Stimulated activated effector memory CD8-positive, alpha-beta T cell treated with anti-CD3 and anti-CD28 coated beads, Interleukin-12 subunit alpha, Interleukin-12 subunit beta, amount 100 ng/mL, for 72 hours (primary cell): ENCODE measurements at regions not wholly inside any gene's neighbourhood (a gene's known extent, or its start where the extent isn't known, plus 50 kb on each side); places are given as distances from the start of the nearest gene placed in this dataset.
"Not testable (repeated sequence)": the region's sequence is repeated elsewhere in the genome, so short reads cannot be mapped to it uniquely, and the experiment has no call there.

Experiments used
- ATAC-seq: fragments of 150-1000 bp; cut with Tn5 transposase; 2 replicates; pipeline ENCODE4 v1.10.0; 2021
- DNase-seq, 2 donors: peaks; one replicate each; pipeline ENCODE4 v3.0.0; 2021 to 2022; ENCODE audit warnings: low spot score in 2 of 2
- H3K27ac Mint-ChIP-seq: one replicate; pipeline ENCODE4 v1.8.0; 2022; ENCODE audit warnings: mild to moderate bottlenecking, mixed read lengths
- H3K36me3 Mint-ChIP-seq: one replicate; pipeline ENCODE4 v1.8.0; 2022; ENCODE audit warnings: mild to moderate bottlenecking, mixed read lengths
- H3K4me1 Mint-ChIP-seq: one replicate; pipeline ENCODE4 v1.8.0; 2022; ENCODE audit warnings: mixed read lengths
- H3K4me3 Mint-ChIP-seq: one replicate; pipeline ENCODE4 v1.8.0; 2022; ENCODE audit warnings: mild to moderate bottlenecking, mixed read lengths
- H3K9me3 Mint-ChIP-seq: one replicate; pipeline ENCODE4 v1.8.0; 2022; ENCODE audit warnings: mixed read lengths

DNA sequence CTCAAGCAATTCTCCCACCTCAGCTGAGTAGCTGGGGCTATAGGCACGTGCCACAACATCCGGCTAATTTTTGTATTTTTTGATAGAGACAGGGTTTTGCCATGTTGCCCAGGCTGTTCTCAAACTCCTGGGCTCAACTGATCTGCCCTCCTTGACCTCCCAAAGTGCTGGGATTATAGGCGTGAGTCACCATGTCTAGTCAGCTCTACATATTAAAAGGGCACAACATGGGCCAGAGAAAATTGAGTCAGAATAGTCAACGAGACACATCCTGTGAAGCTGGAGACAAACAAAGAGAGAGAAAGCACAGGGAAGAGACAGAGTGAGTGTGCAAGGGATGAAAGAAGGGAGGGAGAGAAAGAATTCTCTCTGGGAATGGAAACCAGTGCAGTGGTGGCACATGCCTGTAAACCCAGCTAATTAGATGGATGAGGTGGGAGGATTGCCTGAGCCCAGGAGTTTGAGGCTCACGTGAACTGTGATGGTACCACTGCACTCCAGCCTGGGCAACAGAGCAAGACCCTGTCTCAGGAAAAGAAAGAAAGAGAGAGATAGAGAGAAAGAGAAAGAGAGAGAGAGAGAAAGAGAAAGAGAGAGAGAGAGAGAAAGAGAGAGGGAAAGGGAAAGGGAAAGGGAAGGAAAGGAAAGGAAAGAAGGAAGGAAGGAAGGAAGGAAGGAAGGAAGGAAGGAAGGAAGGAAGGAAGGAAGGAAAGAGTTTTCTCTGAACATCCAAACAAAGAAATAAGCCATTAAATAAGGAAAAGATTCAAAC, 107.2 kb upstream of the SLC25A36 start:
- DNase-seq (no peak), ATAC-seq (no peak)
- Mint-ChIP-seq H3K4me1 (no peaks in the 10 kb centered on the region), H3K9me3 (no peaks in the 10 kb centered on the region), H3K4me3 (no peak overlapping the region), H3K36me3 (no peaks in the 10 kb centered on the region), H3K27ac (no peak overlapping the region)

- no peaks in the 10 kb centered on the region for H3K4me1 Mint-ChIP-seq
- H3K4me3 Mint-ChIP-seq, result no peak overlapping the region
- H3K9me3 Mint-ChIP-seq, result no peaks in the 10 kb centered on the region
- DNase-seq, result no peak
- ATAC-seq, result peak; percentile 27
- no peak overlapping the region for H3K27ac Mint-ChIP-seq
- no peaks in the 10 kb centered on the region for H3K36me3 Mint-ChIP-seq
Measured at GRCh38 chr3:140842984-140843649, 98.5 kb upstream of the SLC25A36 start.

DNA sequence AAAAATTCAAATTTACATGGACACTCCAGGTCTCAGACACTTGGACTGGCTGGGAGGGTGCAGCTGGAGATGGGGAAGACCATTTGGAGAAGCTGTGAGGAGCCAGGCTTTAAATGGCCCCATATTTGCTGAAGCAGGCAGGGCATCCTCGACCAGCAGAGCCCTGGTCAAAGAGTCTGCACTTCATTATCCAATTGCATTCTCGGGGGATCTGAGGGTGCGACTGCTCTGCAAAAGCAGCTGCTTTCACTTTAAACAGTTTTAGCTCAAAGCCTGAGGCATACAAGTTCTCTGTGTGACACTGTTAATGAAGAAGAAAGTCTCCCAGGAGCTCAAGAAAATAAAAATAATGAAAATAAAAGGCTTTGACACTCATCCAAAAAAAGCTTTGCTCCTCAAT, 98.0 kb upstream of the SLC25A36 start:
- Mint-ChIP-seq H3K27ac (no peak overlapping the region), H3K9me3 (no peaks in the 10 kb centered on the region), H3K4me1 (no peaks in the 10 kb centered on the region), H3K36me3 (no peaks in the 10 kb centered on the region), H3K4me3 (no peak overlapping the region)
- DNase-seq (no peak), ATAC-seq (no peak)

- no peaks in the 10 kb centered on the region for H3K4me1 Mint-ChIP-seq
- no peak overlapping the region for H3K4me3 Mint-ChIP-seq
- ATAC-seq, result no peak
- H3K9me3 Mint-ChIP-seq, result no peaks in the 10 kb centered on the region
- no peaks in the 10 kb centered on the region for H3K36me3 Mint-ChIP-seq
- DNase-seq, result no peak
- H3K27ac Mint-ChIP-seq, result no peak overlapping the region
Measured at GRCh38 chr3:140844072-140844471, 97.6 kb upstream of the SLC25A36 start.

DNA sequence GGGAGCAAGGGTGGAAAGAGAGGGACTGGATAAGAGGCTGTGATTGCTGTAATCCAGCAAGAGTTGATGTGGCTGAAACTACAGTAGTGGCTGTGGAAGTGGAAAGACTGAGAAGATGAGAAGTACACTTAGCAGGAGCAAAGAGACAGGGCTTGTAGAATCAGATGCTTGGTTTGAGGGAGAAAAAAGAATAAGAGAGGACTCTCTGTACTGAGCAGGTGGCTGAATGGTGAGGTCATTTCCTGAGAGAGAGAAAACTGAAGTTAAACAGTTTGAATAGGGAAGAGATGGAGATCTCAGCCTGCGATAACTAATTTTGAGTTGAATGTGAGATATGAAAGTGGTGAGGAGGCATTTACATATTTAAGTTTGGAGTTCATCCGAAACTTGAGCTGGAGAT, 95.8 kb upstream of the SLC25A36 start:
- H3K36me3 Mint-ChIP-seq, result no peaks in the 10 kb centered on the region
- ATAC-seq, result no peak
- H3K4me1 Mint-ChIP-seq, result no peaks in the 10 kb centered on the region
- H3K4me3 Mint-ChIP-seq, result no peak overlapping the region
- H3K9me3 Mint-ChIP-seq, result no peaks in the 10 kb centered on the region
- DNase-seq, result no peak
- no peak overlapping the region for H3K27ac Mint-ChIP-seq

GRCh38 chr3:140848666-140849065, 93.0 kb upstream of the SLC25A36 start:
- no peak overlapping the region for H3K4me3 Mint-ChIP-seq
- DNase-seq (no peak), ATAC-seq (no peak)
- H3K27ac Mint-ChIP-seq, result no peak overlapping the region
- no peaks in the 10 kb centered on the region for H3K36me3 Mint-ChIP-seq
- no peaks in the 10 kb centered on the region for H3K4me1 Mint-ChIP-seq
- no peaks in the 10 kb centered on the region for H3K9me3 Mint-ChIP-seq

DNA sequence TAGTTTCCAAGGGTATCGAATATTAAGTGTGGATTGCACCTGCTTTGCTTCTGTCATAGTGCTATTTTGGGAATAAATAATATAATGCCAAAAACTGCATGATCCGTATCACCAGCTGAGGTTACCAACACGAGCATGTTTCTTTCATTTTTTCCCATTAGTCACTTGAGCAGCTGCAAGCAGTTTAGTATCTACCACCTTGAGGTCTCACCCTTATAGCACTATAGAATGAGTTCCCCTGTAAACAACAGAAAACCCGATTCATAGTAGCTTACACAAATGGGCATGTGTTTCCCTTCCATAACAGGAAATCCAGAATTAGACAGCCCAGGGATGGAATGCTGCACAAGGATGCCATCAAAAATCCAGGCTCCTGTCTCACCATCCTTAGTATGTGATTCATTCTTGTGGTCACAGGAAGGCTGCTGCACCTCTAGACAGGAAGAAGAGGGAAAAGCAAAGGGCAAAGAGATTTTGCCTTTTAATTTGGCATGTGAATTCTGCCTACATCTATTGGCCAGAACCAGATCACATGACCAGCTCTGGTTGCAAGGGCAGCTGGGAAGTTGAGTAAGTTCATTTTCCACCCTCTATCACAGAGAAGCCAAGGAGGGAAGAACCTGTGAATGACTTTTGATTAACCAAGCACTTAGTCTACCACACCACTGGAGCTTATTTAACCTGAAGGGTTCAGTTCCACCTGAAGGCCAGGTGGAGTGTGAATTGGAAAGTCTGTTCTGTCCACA, 91.3 kb upstream of the SLC25A36 start:
- Mint-ChIP-seq H3K4me3 (no peak overlapping the region), H3K27ac (no peak overlapping the region), H3K9me3 (no peaks in the 10 kb centered on the region), H3K36me3 (no peaks in the 10 kb centered on the region), H3K4me1 (no peaks in the 10 kb centered on the region)
- no peak for DNase-seq
- no peak for ATAC-seq

- no peak overlapping the region for H3K4me3 Mint-ChIP-seq
- DNase-seq, result no peak
- no peak overlapping the region for H3K27ac Mint-ChIP-seq
- no peak for ATAC-seq
- H3K36me3 Mint-ChIP-seq, result no peaks in the 10 kb centered on the region
- H3K4me1 Mint-ChIP-seq, result no peaks in the 10 kb centered on the region
- no peaks in the 10 kb centered on the region for H3K9me3 Mint-ChIP-seq
Measured at GRCh38 chr3:140854961-140855360, 86.7 kb upstream of the SLC25A36 start.

GRCh38 chr3:140856905-140857304, 84.7 kb upstream of the SLC25A36 start:
- DNase-seq (no peak), ATAC-seq (peak; percentile 42)
- Mint-ChIP-seq H3K27ac (no peak overlapping the region), H3K9me3 (no peaks in the 10 kb centered on the region), H3K36me3 (no peaks in the 10 kb centered on the region), H3K4me1 (no peaks in the 10 kb centered on the region), H3K4me3 (no peak overlapping the region)

DNA sequence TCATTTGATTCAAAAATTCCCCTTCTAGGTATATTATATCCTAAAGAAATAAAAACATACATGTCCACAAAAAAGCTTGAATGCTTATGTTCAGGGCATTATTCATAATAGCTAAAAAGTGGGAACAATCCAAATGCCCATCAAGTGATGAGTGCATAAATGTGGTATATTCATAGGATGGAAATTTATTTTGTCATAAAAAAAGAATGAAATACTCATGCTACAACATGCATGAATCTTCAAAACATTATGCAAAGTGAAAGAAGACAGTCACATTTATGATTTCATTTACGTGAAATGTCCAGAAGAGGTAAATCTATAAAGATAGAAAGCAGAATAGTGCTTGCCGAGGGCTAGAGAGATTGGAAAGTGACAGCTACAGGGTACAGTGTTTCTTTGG, 83.6 kb upstream of the SLC25A36 start:
- ATAC-seq (no peak), DNase-seq (no peak)
- H3K27ac Mint-ChIP-seq, result no peak overlapping the region
- no peaks in the 10 kb centered on the region for H3K9me3 Mint-ChIP-seq
- H3K36me3 Mint-ChIP-seq, result no peaks in the 10 kb centered on the region
- H3K4me1 Mint-ChIP-seq, result peaks cover 4% of the 10 kb centered on the region
- H3K4me3 Mint-ChIP-seq, result no peak overlapping the region

DNA sequence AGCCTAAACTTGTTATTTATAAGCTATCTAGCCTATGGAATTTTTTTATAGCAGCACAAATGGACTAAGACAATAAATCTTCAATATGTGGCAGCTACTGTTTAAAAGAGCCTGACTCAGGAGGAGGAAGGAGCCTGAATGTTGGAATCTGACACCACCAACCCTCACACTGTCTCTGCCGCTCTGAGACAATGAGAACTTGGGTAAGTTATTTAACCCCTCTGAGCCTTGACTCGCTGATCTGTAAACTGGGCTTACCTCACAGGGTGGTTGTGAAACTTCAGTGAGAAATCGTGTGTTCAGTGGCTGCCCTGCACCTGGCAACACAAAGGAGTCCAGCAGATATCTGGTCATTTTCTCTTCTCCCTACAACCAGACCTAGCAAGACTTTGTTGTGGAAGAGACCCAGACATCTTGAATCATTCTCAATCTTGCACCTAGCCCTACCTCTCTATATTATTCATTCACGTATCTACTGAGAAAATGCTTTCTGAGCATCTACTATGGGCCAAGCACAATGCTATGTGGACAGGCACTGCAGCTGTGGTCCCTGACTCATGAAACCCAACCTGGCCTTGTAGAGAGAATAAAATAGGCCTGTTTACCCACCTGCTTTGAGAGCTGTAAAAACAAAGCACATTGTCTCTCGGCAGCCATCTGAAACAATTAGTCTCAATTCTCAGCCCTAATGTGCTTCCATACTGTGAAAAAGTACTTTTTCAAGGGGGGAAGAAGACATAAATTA, 81.9 kb upstream of the SLC25A36 start:
- ATAC-seq, result no peak
- Mint-ChIP-seq H3K36me3 (no peaks in the 10 kb centered on the region), H3K4me3 (no peak overlapping the region), H3K9me3 (no peaks in the 10 kb centered on the region), H3K27ac (no peak overlapping the region), H3K4me1 (peaks cover 11% of the 10 kb centered on the region)
- no peak for DNase-seq

DNA sequence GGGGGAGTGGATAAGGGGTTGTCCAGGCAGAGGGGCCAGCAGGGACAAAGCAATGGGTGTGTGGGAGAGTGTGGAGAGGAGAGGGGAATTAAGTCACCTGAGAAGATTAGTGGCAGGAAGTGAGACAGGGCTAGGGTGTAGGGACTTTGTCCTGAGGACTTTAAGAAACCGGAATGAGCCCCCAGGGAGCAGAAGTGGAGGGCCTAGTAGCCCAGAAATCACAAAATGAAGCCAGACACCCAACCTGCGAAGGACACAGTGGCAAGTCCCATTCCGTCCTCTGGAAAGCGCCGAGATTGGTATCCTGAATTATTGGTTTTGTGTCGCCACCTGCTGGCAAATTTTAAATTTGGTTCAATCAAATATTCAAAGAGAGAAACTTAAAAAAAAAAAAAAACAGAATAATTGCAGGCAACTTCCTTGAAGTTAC, 78.0 kb upstream of the SLC25A36 start:
- Mint-ChIP-seq H3K36me3 (no peaks in the 10 kb centered on the region), H3K4me1 (peaks cover 11% of the 10 kb centered on the region), H3K4me3 (no peak overlapping the region), H3K27ac (no peak overlapping the region), H3K9me3 (no peaks in the 10 kb centered on the region)
- ATAC-seq (no peak), DNase-seq (peak in 1 of 2 donors; percentile 66)

GRCh38 chr3:140870351-140870750, 71.3 kb upstream of the SLC25A36 start:
- no peak overlapping the region for H3K27ac Mint-ChIP-seq
- ATAC-seq, result no peak
- no peaks in the 10 kb centered on the region for H3K36me3 Mint-ChIP-seq
- no peaks in the 10 kb centered on the region for H3K9me3 Mint-ChIP-seq
- no peak overlapping the region for H3K4me3 Mint-ChIP-seq
- H3K4me1 Mint-ChIP-seq, result no peaks in the 10 kb centered on the region
- no peak for DNase-seq

GRCh38 chr3:140871022-140871421, 70.6 kb upstream of the SLC25A36 start:
- DNase-seq, result no peak
- Mint-ChIP-seq H3K4me3 (no peak overlapping the region), H3K9me3 (no peaks in the 10 kb centered on the region), H3K27ac (no peak overlapping the region), H3K36me3 (no peaks in the 10 kb centered on the region), H3K4me1 (no peaks in the 10 kb centered on the region)
- no peak for ATAC-seq

DNA sequence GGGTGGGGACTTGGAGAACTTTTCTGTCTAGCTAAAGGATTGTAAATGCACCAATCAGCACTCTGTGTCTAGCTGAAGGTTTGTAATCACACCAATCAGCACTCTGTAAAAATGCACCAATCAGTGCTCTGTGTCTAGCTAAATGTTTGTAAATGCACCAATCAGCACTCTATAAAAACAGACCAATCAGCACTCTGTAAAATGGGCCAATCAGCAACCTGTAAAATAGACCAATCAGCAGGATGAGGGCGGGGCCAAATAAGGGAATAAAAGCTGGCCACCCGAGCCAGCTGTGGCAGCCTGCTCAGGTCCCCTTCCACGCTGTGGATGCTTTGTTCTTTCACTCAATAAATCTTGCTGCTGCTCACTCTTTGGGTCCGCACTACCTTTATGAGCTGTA, 69.5 kb upstream of the SLC25A36 start:
- not testable (repeated sequence) for DNase-seq, H3K9me3 Mint-ChIP-seq, H3K4me1 Mint-ChIP-seq, H3K36me3 Mint-ChIP-seq, ATAC-seq, H3K27ac Mint-ChIP-seq, H3K4me3 Mint-ChIP-seq
